Fibroblast of lung (primary cell): ENCODE measurements at regions not wholly inside any gene's neighbourhood (a gene's known extent, or its start where the extent isn't known, plus 50 kb on each side); places are given as distances from the start of the nearest gene placed in this dataset.
A peak's percentile ranks its signal among the peaks of the same experiment; 100 is the strongest.

Experiments
- DNase-seq, 2 donors: peaks; one replicate each; pipeline versions ENCODE4 v3.0.0 to v3.0.0-alpha.2; 2010; ENCODE audit warnings: low read depth in 2 of 2
- H2AFZ ChIP-seq: 2 replicates; pipeline ENCODE4 v1.5.1; 2012; ENCODE audit warnings: low read length, control low read depth, inconsistent platforms
- H3K27ac ChIP-seq: 2 replicates; pipeline ENCODE4 v1.5.1; 2011; ENCODE audit warnings: low read length, control low read depth; ENCODE audit not compliant: insufficient read depth
- H3K27me3 ChIP-seq: 2 replicates; pipeline ENCODE4 v1.5.1; 2011; ENCODE audit warnings: mild to moderate bottlenecking, low read length; ENCODE audit not compliant: control insufficient read depth, insufficient read depth
- H3K36me3 ChIP-seq: 2 replicates; pipeline ENCODE4 v1.5.1; 2011; ENCODE audit warnings: low read length; ENCODE audit not compliant: control insufficient read depth, insufficient read depth
- H3K4me1 ChIP-seq: 2 replicates; pipeline ENCODE4 v1.5.1; 2011; ENCODE audit warnings: low read length; ENCODE audit not compliant: control insufficient read depth, insufficient read depth; ENCODE audit errors: extremely low read depth
- H3K4me2 ChIP-seq: 2 replicates; pipeline ENCODE4 v1.5.1; 2011; ENCODE audit warnings: low read length, control low read depth; ENCODE audit not compliant: insufficient read depth; ENCODE audit errors: extremely low read depth
- H3K4me3 ChIP-seq, 4 experiments: fragments of 200-600 bp in 1 of 4; sonication (generic) in 1 of 4; replicated peaks in 1 of 4; 2 replicates each; pipeline ENCODE4 v1.5.1; 2011 to 2016; ENCODE audit warnings: low read length in 4 of 4, low read depth in 3 of 4, mild to moderate bottlenecking in 3 of 4, control low read depth in 2 of 4, inconsistent platforms in 1 of 4, mixed read lengths in 1 of 4; ENCODE audit not compliant: insufficient read depth in 1 of 4; ENCODE audit errors: control extremely low read depth in 1 of 4
- H3K79me2 ChIP-seq: 2 replicates; pipeline ENCODE4 v1.5.1; 2012; ENCODE audit warnings: mild to moderate bottlenecking, low read length, inconsistent platforms; ENCODE audit not compliant: control insufficient read depth, insufficient read depth
- H3K9ac ChIP-seq: 2 replicates; pipeline ENCODE4 v1.5.1; 2011; ENCODE audit warnings: mild to moderate bottlenecking, low read length, control low read depth; ENCODE audit not compliant: insufficient read depth
- H3K9me3 ChIP-seq: 2 replicates; pipeline ENCODE4 v1.5.1; 2012; ENCODE audit warnings: low read depth, low read length; ENCODE audit not compliant: control insufficient read depth, insufficient read depth
- H4K20me1 ChIP-seq: 2 replicates; pipeline ENCODE4 v1.5.1; 2011; ENCODE audit warnings: low read length; ENCODE audit not compliant: control insufficient read depth, insufficient read depth; ENCODE audit errors: extremely low read depth
- EZH2 ChIP-seq: IDR thresholded peaks from 2 replicates; pipeline ENCODE4 v1.5.1; 2012; ENCODE audit warnings: low read length, control low read depth, mild to moderate bottlenecking; ENCODE audit errors: missing control alignments
- TF ChIP-seq, protein P1 (sequence below), 2 donors: IDR thresholded peaks in 1 of 2; conservative IDR thresholded peaks in 1 of 2; 1 replicate in 1 of 2; 2 replicates in 1 of 2; pipeline ENCODE4 v1.5.1; 2011 to 2012; ENCODE audit warnings: low read length in 2 of 2, control low read depth in 1 of 2, inconsistent platforms in 1 of 2, low read depth in 1 of 2, mild to moderate bottlenecking in 1 of 2

- no peaks in the 10 kb centered on the region for H3K27me3 ChIP-seq
- no peak for TF ChIP-seq EZH2
- TF ChIP-seq, protein P1, sequence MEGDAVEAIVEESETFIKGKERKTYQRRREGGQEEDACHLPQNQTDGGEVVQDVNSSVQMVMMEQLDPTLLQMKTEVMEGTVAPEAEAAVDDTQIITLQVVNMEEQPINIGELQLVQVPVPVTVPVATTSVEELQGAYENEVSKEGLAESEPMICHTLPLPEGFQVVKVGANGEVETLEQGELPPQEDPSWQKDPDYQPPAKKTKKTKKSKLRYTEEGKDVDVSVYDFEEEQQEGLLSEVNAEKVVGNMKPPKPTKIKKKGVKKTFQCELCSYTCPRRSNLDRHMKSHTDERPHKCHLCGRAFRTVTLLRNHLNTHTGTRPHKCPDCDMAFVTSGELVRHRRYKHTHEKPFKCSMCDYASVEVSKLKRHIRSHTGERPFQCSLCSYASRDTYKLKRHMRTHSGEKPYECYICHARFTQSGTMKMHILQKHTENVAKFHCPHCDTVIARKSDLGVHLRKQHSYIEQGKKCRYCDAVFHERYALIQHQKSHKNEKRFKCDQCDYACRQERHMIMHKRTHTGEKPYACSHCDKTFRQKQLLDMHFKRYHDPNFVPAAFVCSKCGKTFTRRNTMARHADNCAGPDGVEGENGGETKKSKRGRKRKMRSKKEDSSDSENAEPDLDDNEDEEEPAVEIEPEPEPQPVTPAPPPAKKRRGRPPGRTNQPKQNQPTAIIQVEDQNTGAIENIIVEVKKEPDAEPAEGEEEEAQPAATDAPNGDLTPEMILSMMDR (conservative IDR thresholded peaks at IDR 0.05 in 1 of 2, IDR thresholded peaks at IDR 0.05 in 1 of 2; ENCODE audit: low read depth in 1 of 2, low read length in 2 of 2) = no peak
- no peak overlapping the region for H2AFZ ChIP-seq
- H3K36me3 ChIP-seq = no peaks in the 10 kb centered on the region
- no peaks in the 10 kb centered on the region for H3K79me2 ChIP-seq
- no peaks in the 10 kb centered on the region for H3K4me1 ChIP-seq
- DNase-seq = no peak
- H3K9ac ChIP-seq = no peak overlapping the region
- no peak overlapping the region for H3K4me3 ChIP-seq
- H3K4me2 ChIP-seq = no peak overlapping the region
- H4K20me1 ChIP-seq = no peaks in the 10 kb centered on the region
- no peaks in the 10 kb centered on the region for H3K9me3 ChIP-seq
- H3K27ac ChIP-seq = no peak overlapping the region
Observed at GRCh38 chr16:79977940-79978836, 377.7 kb upstream of the MAF start.

DNA sequence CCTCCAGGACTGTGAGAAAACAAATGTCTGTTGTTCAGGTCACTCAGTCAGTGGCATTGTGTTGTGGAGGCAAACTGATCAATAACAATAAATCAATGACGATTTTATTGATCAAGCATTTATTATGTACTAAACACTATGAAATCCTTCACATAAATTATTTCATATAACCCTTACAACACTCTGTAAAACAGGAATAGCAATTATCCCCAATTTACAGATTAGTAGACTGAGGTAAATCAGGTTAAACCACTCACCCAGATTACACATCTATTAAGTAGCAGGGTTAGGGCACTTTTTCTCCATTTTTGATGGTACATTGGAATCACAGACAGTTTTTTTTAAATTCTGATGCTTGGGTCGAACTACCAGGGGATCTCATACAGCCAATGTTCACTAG lies 372.8 kb upstream of the MAF start:
- Histone ChIP-seq H3K9ac (no peak overlapping the region), H3K4me3 (no peak overlapping the region), H3K27me3 (no peaks in the 10 kb centered on the region), H2AFZ (no peak overlapping the region), H3K27ac (no peak overlapping the region), H4K20me1 (no peaks in the 10 kb centered on the region), H3K9me3 (no peaks in the 10 kb centered on the region), H3K79me2 (no peaks in the 10 kb centered on the region), H3K36me3 (no peaks in the 10 kb centered on the region), H3K4me1 (no peaks in the 10 kb centered on the region), H3K4me2 (no peak overlapping the region)
- TF ChIP-seq EZH2 = no peak
- TF ChIP-seq, protein P1 (conservative IDR thresholded peaks at IDR 0.05 in 1 of 2, IDR thresholded peaks at IDR 0.05 in 1 of 2; ENCODE audit: low read depth in 1 of 2, low read length in 2 of 2) = no peak
- no peak for DNase-seq

DNA sequence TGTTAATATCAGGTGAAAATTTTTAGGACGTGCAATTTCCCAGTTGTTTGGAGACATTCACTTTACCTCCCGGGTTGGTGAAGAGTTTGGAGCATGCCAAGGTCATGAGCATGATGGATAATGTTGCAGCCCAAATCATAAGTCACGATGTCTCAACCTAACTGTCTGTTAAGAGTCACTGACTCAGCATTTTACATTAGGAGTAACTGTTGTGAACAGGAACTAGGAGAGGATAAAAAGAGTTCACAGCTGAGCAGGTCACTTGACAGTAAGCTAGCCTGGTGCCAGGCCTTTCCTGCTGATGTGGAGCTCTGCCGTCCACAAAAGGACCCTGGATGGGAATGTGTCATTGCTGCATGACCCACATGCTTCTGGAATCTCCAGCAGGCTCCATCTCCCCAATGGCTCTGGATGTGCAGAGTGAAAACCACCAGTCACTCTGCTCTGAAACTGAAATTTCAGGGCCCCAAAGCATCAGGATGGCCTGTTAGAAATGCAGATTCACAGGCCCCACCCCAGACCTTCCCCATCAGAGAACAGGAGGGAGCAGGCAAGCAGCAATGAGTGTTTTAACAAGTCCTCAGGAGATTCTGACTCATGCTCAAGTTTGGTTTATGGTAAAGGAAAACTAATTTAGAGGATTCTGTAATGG lies 371.6 kb upstream of the MAF start:
- no peaks in the 10 kb centered on the region for H3K9me3 ChIP-seq
- no peak overlapping the region for H2AFZ ChIP-seq
- no peaks in the 10 kb centered on the region for H3K36me3 ChIP-seq
- H3K27ac ChIP-seq = no peak overlapping the region
- no peaks in the 10 kb centered on the region for H3K4me1 ChIP-seq
- no peak overlapping the region for H3K4me3 ChIP-seq
- TF ChIP-seq EZH2 = no peak
- TF ChIP-seq, protein P1 (conservative IDR thresholded peaks at IDR 0.05 in 1 of 2, IDR thresholded peaks at IDR 0.05 in 1 of 2; ENCODE audit: low read depth in 1 of 2, low read length in 2 of 2) = no peak
- H3K27me3 ChIP-seq = no peaks in the 10 kb centered on the region
- H3K79me2 ChIP-seq = no peaks in the 10 kb centered on the region
- H4K20me1 ChIP-seq = no peaks in the 10 kb centered on the region
- no peak overlapping the region for H3K4me2 ChIP-seq
- no peak overlapping the region for H3K9ac ChIP-seq
- peak in 1 of 2 donors; percentile 2 for DNase-seq
